ENCODE measurements at regions not wholly inside any gene's neighbourhood (a gene's known extent, or its start where the extent isn't known, plus 50 kb on each side); places are given as distances from the start of the nearest gene placed in this dataset. TPM values are rescaled to one million over a fixed set of nuclear protein-coding genes. Genes with fewer than 3 reads are reported as not detected.

- Histone ChIP-seq H2AK5ac (ENCODE audit: low read length) (no peak overlapping the region), H3K4me3 (ENCODE audit: low read length) (no peak overlapping the region), H3K4me2 (ENCODE audit: low read length) (no peak overlapping the region), H3K4ac (ENCODE audit: low read depth, low read length) (no peak overlapping the region), H3K79me2 (ENCODE audit: control insufficient read depth, insufficient read depth, low read length) (no peaks in the 10 kb centered on the region), H3K56ac (ENCODE audit: low read length) (no peak overlapping the region), H3K27ac (ENCODE audit: low read depth, low read length) (no peak overlapping the region), H2BK15ac (replicated peaks; ENCODE audit: low read depth) (no peak overlapping the region), H4K8ac (ENCODE audit: low read depth, low read length) (no peak overlapping the region), H3K9ac (ENCODE audit: low read length) (no peak overlapping the region), H3K18ac (ENCODE audit: low read length) (no peak overlapping the region), H3K23ac (ENCODE audit: low read length) (no peak overlapping the region), H3K4me1 (ENCODE audit: control insufficient read depth, low read depth, low read length) (no peaks in the 10 kb centered on the region), H3K27me3 (ENCODE audit: insufficient read depth, low read length, poor library complexity) (no peaks in the 10 kb centered on the region), H2BK120ac (ENCODE audit: low read depth, low read length) (no peak overlapping the region), H4K5ac (ENCODE audit: low read length) (no peak overlapping the region), H3K36me3 (ENCODE audit: control insufficient read depth, insufficient read depth, low read length) (no peaks in the 10 kb centered on the region), H2BK5ac (ENCODE audit: low read length) (no peak overlapping the region), H3K79me1 (ENCODE audit: low read length) (no peaks in the 10 kb centered on the region)
- no peak for DNase-seq
- WGBS (ENCODE audit: extremely low coverage, insufficient coverage, low lambda C conversion rate) = no CpG with 5 or more reads among the region's 3 CpGs
Observed at GRCh38 chr2:237033536-237034060, 52.1 kb upstream of the COPS8 start.

- no peak overlapping the region for H3K4me3 ChIP-seq (ENCODE audit: low read length)
- no peak for DNase-seq
- H3K4me1 ChIP-seq (ENCODE audit: control insufficient read depth, low read depth, low read length) = no peaks in the 10 kb centered on the region
- H3K79me1 ChIP-seq (ENCODE audit: low read length) = no peaks in the 10 kb centered on the region
- H4K8ac ChIP-seq (ENCODE audit: low read depth, low read length) = no peak overlapping the region
- no peaks in the 10 kb centered on the region for H3K79me2 ChIP-seq (ENCODE audit: control insufficient read depth, insufficient read depth, low read length)
- H3K18ac ChIP-seq (ENCODE audit: low read length) = no peak overlapping the region
- H3K27ac ChIP-seq (ENCODE audit: low read depth, low read length) = no peak overlapping the region
- H2AK5ac ChIP-seq (ENCODE audit: low read length) = no peak overlapping the region
- no peak overlapping the region for H2BK120ac ChIP-seq (ENCODE audit: low read depth, low read length)
- no peak overlapping the region for H3K23ac ChIP-seq (ENCODE audit: low read length)
- WGBS (ENCODE audit: extremely low coverage, insufficient coverage, low lambda C conversion rate) = no CpG with 5 or more reads among the region's 10 CpGs
- H3K4ac ChIP-seq (ENCODE audit: low read depth, low read length) = no peak overlapping the region
- H4K5ac ChIP-seq (ENCODE audit: low read length) = no peak overlapping the region
- H2BK15ac ChIP-seq (replicated peaks; ENCODE audit: low read depth) = no peak overlapping the region
- H3K56ac ChIP-seq (ENCODE audit: low read length) = no peak overlapping the region
- H3K27me3 ChIP-seq (ENCODE audit: insufficient read depth, low read length, poor library complexity) = no peaks in the 10 kb centered on the region
- H2BK5ac ChIP-seq (ENCODE audit: low read length) = no peak overlapping the region
- H3K36me3 ChIP-seq (ENCODE audit: control insufficient read depth, insufficient read depth, low read length) = no peaks in the 10 kb centered on the region
- H3K4me2 ChIP-seq (ENCODE audit: low read length) = no peak overlapping the region
- H3K9ac ChIP-seq (ENCODE audit: low read length) = no peak overlapping the region
Observed at GRCh38 chr2:237035781-237036475, 49.8 kb upstream of the COPS8 start.

Small RNA genes lying in the stretch of these regions (small RNA-seq; reads per million reads assigned to genes)
- not detected for gene RNU6-1051P (ENCODE audit: insufficient read depth)

Data from mesendoderm (in vitro differentiated cells).